DND-41 (cell line): ENCODE measurements at regions not wholly inside any gene's neighbourhood (a gene's known extent, or its start where the extent isn't known, plus 50 kb on each side); places are given as distances from the start of the nearest gene placed in this dataset.

Source experiments
- EZH2 ChIP-seq: IDR thresholded peaks from 3 replicates; pipeline ENCODE4 v1.6.1; 2012; ENCODE audit warnings: borderline replicate concordance, low read depth, mild to moderate bottlenecking, moderate library complexity, low read length, inconsistent platforms; ENCODE audit not compliant: severe bottlenecking
- TF ChIP-seq, protein P1 (sequence below): IDR thresholded peaks from 2 replicates; pipeline ENCODE4 v1.5.1; 2012; ENCODE audit warnings: borderline replicate concordance, low read length, moderate library complexity, mild to moderate bottlenecking; ENCODE audit not compliant: poor library complexity, severe bottlenecking; ENCODE audit errors: extremely low read depth

- TF ChIP-seq, protein P1, sequence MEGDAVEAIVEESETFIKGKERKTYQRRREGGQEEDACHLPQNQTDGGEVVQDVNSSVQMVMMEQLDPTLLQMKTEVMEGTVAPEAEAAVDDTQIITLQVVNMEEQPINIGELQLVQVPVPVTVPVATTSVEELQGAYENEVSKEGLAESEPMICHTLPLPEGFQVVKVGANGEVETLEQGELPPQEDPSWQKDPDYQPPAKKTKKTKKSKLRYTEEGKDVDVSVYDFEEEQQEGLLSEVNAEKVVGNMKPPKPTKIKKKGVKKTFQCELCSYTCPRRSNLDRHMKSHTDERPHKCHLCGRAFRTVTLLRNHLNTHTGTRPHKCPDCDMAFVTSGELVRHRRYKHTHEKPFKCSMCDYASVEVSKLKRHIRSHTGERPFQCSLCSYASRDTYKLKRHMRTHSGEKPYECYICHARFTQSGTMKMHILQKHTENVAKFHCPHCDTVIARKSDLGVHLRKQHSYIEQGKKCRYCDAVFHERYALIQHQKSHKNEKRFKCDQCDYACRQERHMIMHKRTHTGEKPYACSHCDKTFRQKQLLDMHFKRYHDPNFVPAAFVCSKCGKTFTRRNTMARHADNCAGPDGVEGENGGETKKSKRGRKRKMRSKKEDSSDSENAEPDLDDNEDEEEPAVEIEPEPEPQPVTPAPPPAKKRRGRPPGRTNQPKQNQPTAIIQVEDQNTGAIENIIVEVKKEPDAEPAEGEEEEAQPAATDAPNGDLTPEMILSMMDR: no peak
- TF ChIP-seq EZH2: no peak
Measured at GRCh38 chr12:105956662-105957457, 181.9 kb downstream of the NUAK1 start.
